Fibroblast of the aortic adventitia (primary cell): ENCODE measurements at regions not wholly inside any gene's neighbourhood (a gene's known extent, or its start where the extent isn't known, plus 50 kb on each side); places are given as distances from the start of the nearest gene placed in this dataset.
A peak's percentile ranks its signal among the peaks of the same experiment; 100 is the strongest.

Source experiments
- DNase-seq: peaks from one replicate; pipeline ENCODE4 v3.0.0-alpha.2; 2010; ENCODE audit warnings: low read depth
- H3K4me3 ChIP-seq: 2 replicates; pipeline ENCODE4 v1.5.1; 2011; ENCODE audit warnings: low read depth, mild to moderate bottlenecking, control low read depth, low read length, moderate library complexity
- CTCF ChIP-seq: IDR thresholded peaks from 2 replicates; pipeline ENCODE4 v1.5.1; 2011; ENCODE audit warnings: mild to moderate bottlenecking, low read length, control low read depth, inconsistent platforms; ENCODE audit not compliant: insufficient read depth

DNA sequence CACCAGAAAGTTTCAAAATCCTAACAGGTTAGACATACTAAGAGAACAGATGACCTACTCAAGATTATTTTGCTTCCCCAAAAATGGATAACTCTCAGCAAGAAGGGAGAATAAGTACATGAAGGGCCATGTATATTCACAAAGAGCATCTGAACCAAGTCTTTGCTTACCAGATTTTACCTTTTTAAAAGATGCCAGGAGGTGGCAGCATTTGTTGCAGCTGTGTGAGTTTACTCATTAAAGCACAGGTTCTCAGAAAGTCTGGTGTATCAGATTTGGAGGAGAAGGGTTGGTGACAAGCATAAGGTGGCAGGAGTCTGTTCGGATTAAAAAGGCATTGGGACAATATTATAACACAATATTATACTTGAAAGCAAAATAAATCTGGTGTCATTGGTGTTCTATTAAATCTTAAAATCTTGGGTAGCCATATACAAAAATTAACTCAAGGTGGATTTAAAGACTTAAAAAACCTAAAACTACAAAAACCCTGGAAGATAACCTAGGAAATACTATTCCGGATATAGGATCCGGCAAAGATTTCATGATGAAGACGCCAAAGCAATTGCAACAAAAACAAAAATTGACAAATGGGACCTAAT is 51.3 kb upstream of the NFKB1 start:
- H3K4me3 ChIP-seq: no peak overlapping the region
- TF ChIP-seq CTCF: peak; percentile 65
- DNase-seq: peak; percentile 76

DNA sequence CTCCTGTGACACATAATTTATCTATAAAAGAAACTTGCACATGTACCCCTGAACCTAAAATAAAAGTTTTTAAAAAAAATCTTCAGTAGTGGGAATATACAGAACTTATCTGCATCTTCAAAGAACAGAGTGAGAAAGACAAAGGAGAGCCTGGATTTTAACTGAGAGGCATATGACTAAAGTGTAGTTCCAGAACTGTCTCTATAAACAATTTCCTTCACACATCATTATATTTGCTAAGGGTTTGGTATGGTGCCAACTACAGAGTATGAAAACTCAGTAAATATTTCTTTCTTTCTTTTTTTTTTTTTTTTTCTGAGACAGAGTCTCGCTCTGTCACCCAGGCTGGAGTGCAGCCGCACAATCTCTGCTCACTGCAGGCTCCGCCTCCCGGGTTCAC is 49.9 kb upstream of the NFKB1 start:
- no peak overlapping the region for H3K4me3 ChIP-seq
- no peak for TF ChIP-seq CTCF
- DNase-seq: no peak
